SK-N-SH treated with all-trans-retinoic acid at 6 μM for 48 hours (cell line): ENCODE measurements at regions not wholly inside any gene's neighbourhood (a gene's known extent, or its start where the extent isn't known, plus 50 kb on each side); places are given as distances from the start of the nearest gene placed in this dataset.
"Not testable (repeated sequence)": the region's sequence is repeated elsewhere in the genome, so short reads cannot be mapped to it uniquely, and the experiment has no call there.

Experiments used
- BACH2 ChIP-seq: fragments of 250-450 bp; sonication (Bioruptor Pico); IDR thresholded peaks from 2 replicates; pipeline ENCODE4 v1.9.0; 2021; ENCODE audit warnings: mild to moderate bottlenecking, borderline replicate concordance
- RARB ChIP-seq: fragments of 250-450 bp; sonication (Bioruptor Pico); IDR thresholded peaks from 2 replicates; pipeline ENCODE4 v1.8.0; 2021; ENCODE audit warnings: mild to moderate bottlenecking, moderate library complexity
- ZFP3 ChIP-seq: fragments of 250-450 bp; sonication (Bioruptor Pico); IDR thresholded peaks from 2 replicates; pipeline ENCODE4 v1.5.0; 2020; ENCODE audit warnings: mild to moderate bottlenecking, moderate library complexity
- TF ChIP-seq, protein P1 (sequence below): fragments of 250-450 bp; sonication (Bioruptor Pico); IDR thresholded peaks from 2 replicates; pipeline ENCODE4 v1.5.0; 2020; ENCODE audit warnings: mild to moderate bottlenecking, moderate library complexity
- TF ChIP-seq, protein P2 (sequence below): fragments of 250-450 bp; sonication (Bioruptor Pico); IDR thresholded peaks from 2 replicates; pipeline ENCODE4 v1.8.0; 2021; ENCODE audit warnings: low read depth, mild to moderate bottlenecking, moderate library complexity, borderline replicate concordance
- TF ChIP-seq, protein P3 (sequence below): fragments of 250-450 bp; sonication (Bioruptor Pico); IDR thresholded peaks from 2 replicates; pipeline ENCODE4 v1.5.1; 2020; ENCODE audit warnings: low read depth, mild to moderate bottlenecking, moderate library complexity
- TF ChIP-seq, protein P4 (sequence below): fragments of 250-450 bp; sonication (Bioruptor Pico); IDR thresholded peaks from 2 replicates; pipeline ENCODE4 v1.5.1; 2021; ENCODE audit warnings: mild to moderate bottlenecking, moderate library complexity
- TF ChIP-seq, protein P5 (sequence below): fragments of 250-450 bp; sonication (Bioruptor Pico); IDR thresholded peaks from 2 replicates; pipeline ENCODE4 v1.8.0; 2020; ENCODE audit warnings: mild to moderate bottlenecking, moderate library complexity, borderline replicate concordance

DNA sequence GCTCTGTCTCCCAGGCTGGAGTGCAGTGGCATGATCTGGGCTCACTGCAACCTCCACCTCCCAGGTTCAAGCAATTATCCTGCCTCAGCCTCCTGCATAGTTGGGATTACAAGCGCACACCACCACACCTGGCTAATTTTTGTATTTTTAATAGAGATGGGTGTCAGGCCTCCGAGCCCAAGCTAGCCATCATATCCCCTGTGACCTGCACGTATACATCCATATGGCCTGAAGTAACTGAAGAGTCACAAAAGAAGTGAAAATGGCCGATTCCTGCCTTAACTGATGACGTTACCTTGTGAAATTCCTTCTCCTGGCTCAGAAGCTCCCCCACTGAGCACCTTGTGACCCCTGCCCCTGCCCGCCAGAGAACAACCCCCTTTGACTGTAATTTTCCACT lies 109.6 kb upstream of the CLINT1 start:
- TF ChIP-seq, protein P1, sequence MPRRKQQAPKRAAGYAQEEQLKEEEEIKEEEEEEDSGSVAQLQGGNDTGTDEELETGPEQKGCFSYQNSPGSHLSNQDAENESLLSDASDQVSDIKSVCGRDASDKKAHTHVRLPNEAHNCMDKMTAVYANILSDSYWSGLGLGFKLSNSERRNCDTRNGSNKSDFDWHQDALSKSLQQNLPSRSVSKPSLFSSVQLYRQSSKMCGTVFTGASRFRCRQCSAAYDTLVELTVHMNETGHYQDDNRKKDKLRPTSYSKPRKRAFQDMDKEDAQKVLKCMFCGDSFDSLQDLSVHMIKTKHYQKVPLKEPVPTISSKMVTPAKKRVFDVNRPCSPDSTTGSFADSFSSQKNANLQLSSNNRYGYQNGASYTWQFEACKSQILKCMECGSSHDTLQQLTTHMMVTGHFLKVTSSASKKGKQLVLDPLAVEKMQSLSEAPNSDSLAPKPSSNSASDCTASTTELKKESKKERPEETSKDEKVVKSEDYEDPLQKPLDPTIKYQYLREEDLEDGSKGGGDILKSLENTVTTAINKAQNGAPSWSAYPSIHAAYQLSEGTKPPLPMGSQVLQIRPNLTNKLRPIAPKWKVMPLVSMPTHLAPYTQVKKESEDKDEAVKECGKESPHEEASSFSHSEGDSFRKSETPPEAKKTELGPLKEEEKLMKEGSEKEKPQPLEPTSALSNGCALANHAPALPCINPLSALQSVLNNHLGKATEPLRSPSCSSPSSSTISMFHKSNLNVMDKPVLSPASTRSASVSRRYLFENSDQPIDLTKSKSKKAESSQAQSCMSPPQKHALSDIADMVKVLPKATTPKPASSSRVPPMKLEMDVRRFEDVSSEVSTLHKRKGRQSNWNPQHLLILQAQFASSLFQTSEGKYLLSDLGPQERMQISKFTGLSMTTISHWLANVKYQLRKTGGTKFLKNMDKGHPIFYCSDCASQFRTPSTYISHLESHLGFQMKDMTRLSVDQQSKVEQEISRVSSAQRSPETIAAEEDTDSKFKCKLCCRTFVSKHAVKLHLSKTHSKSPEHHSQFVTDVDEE (CRISPR knock-in tag): not testable (repeated sequence)
- TF ChIP-seq, protein P2, sequence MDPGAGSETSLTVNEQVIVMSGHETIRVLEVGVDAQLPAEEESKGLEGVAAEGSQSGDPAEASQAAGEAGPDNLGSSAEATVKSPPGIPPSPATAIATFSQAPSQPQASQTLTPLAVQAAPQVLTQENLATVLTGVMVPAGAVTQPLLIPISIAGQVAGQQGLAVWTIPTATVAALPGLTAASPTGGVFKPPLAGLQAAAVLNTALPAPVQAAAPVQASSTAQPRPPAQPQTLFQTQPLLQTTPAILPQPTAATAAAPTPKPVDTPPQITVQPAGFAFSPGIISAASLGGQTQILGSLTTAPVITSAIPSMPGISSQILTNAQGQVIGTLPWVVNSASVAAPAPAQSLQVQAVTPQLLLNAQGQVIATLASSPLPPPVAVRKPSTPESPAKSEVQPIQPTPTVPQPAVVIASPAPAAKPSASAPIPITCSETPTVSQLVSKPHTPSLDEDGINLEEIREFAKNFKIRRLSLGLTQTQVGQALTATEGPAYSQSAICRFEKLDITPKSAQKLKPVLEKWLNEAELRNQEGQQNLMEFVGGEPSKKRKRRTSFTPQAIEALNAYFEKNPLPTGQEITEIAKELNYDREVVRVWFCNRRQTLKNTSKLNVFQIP (CRISPR knock-in tag): not testable (repeated sequence)
- not testable (repeated sequence) for TF ChIP-seq RARB; BACH2; ZFP3 (CRISPR knock-in tag)
- TF ChIP-seq, protein P3, sequence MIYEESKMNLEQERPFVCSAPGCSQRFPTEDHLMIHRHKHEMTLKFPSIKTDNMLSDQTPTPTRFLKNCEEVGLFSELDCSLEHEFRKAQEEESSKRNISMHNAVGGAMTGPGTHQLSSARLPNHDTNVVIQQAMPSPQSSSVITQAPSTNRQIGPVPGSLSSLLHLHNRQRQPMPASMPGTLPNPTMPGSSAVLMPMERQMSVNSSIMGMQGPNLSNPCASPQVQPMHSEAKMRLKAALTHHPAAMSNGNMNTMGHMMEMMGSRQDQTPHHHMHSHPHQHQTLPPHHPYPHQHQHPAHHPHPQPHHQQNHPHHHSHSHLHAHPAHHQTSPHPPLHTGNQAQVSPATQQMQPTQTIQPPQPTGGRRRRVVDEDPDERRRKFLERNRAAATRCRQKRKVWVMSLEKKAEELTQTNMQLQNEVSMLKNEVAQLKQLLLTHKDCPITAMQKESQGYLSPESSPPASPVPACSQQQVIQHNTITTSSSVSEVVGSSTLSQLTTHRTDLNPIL (CRISPR knock-in tag): not testable (repeated sequence)
- TF ChIP-seq, protein P4, sequence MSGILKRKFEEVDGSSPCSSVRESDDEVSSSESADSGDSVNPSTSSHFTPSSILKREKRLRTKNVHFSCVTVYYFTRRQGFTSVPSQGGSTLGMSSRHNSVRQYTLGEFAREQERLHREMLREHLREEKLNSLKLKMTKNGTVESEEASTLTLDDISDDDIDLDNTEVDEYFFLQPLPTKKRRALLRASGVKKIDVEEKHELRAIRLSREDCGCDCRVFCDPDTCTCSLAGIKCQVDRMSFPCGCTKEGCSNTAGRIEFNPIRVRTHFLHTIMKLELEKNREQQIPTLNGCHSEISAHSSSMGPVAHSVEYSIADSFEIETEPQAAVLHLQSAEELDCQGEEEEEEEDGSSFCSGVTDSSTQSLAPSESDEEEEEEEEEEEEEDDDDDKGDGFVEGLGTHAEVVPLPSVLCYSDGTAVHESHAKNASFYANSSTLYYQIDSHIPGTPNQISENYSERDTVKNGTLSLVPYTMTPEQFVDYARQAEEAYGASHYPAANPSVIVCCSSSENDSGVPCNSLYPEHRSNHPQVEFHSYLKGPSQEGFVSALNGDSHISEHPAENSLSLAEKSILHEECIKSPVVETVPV: not testable (repeated sequence)
- TF ChIP-seq, protein P5, sequence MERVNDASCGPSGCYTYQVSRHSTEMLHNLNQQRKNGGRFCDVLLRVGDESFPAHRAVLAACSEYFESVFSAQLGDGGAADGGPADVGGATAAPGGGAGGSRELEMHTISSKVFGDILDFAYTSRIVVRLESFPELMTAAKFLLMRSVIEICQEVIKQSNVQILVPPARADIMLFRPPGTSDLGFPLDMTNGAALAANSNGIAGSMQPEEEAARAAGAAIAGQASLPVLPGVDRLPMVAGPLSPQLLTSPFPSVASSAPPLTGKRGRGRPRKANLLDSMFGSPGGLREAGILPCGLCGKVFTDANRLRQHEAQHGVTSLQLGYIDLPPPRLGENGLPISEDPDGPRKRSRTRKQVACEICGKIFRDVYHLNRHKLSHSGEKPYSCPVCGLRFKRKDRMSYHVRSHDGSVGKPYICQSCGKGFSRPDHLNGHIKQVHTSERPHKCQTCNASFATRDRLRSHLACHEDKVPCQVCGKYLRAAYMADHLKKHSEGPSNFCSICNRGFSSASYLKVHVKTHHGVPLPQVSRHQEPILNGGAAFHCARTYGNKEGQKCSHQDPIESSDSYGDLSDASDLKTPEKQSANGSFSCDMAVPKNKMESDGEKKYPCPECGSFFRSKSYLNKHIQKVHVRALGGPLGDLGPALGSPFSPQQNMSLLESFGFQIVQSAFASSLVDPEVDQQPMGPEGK: not testable (repeated sequence)
